ENCODE measurements at regions not wholly inside any gene's neighbourhood (a gene's known extent, or its start where the extent isn't known, plus 50 kb on each side); places are given as distances from the start of the nearest gene placed in this dataset.

- Mint-ChIP-seq H3K4me1 (no peaks in the 10 kb centered on the region), H3K4me3 (no peak overlapping the region), H3K27me3 (ENCODE audit: low read depth) (peaks cover 3% of the 10 kb centered on the region; the same call in 1 of the 2 replicates), H3K9me3 (peaks cover 5% of the 10 kb centered on the region), H3K27ac (no peak overlapping the region), H3K36me3 (no peaks in the 10 kb centered on the region)
- ATAC-seq (no peak), DNase-seq (ENCODE audit: low spot score) (no peak)
- POLR2A ChIA-PET, result no interaction called here
- TF ChIP-seq ELF4 (CRISPR knock-in tag; IDR thresholded peaks at IDR 0.05; ENCODE audit: low read depth), result no peak
- TF ChIP-seq ZNF219 (CRISPR knock-in tag; IDR thresholded peaks at IDR 0.05; ENCODE audit: borderline replicate concordance), result no peak
- TF ChIP-seq ATF1 (CRISPR knock-in tag; IDR thresholded peaks at IDR 0.05), result no peak
- no peak for TF ChIP-seq CBFB (CRISPR knock-in tag; IDR thresholded peaks at IDR 0.05; ENCODE audit: low read depth)
- CTCF ChIA-PET, result interaction anchor here (3.5 kb wide), 1 partner anchor 23 kb away, joined by 15 read pairs; no protein-coding TSS in a partner anchor
Observed at GRCh38 chr2:121151311-121152109, 133.5 kb downstream of the TFCP2L1 start.

- Mint-ChIP-seq H3K4me3 (no peak overlapping the region), H3K36me3 (peaks cover 9% of the 10 kb centered on the region), H3K27me3 (ENCODE audit: low read depth) (peaks cover 11% of the 10 kb centered on the region; the same call in 1 of the 2 replicates), H3K4me1 (no peaks in the 10 kb centered on the region), H3K9me3 (peaks cover 18% of the 10 kb centered on the region), H3K27ac (no peak overlapping the region)
- ATAC-seq (no peak), DNase-seq (ENCODE audit: low spot score) (no peak)
- no peak for TF ChIP-seq ZNF121 (CRISPR knock-in tag; IDR thresholded peaks at IDR 0.05)
- no peak for TF ChIP-seq MXD4 (CRISPR knock-in tag; IDR thresholded peaks at IDR 0.05; ENCODE audit: borderline replicate concordance)
- TF ChIP-seq USF2 (CRISPR knock-in tag; IDR thresholded peaks at IDR 0.05), result no peak
- TF ChIP-seq RORB (CRISPR knock-in tag; IDR thresholded peaks at IDR 0.05), result no peak
- TF ChIP-seq JUN (CRISPR knock-in tag; IDR thresholded peaks at IDR 0.05), result no peak
- TF ChIP-seq TP53 (CRISPR knock-in tag; IDR thresholded peaks at IDR 0.05), result no peak
- no peak for TF ChIP-seq ATF1 (CRISPR knock-in tag; IDR thresholded peaks at IDR 0.05)
- TF ChIP-seq ETV6 (CRISPR knock-in tag; IDR thresholded peaks at IDR 0.05), result no peak
- TF ChIP-seq, protein P1, sequence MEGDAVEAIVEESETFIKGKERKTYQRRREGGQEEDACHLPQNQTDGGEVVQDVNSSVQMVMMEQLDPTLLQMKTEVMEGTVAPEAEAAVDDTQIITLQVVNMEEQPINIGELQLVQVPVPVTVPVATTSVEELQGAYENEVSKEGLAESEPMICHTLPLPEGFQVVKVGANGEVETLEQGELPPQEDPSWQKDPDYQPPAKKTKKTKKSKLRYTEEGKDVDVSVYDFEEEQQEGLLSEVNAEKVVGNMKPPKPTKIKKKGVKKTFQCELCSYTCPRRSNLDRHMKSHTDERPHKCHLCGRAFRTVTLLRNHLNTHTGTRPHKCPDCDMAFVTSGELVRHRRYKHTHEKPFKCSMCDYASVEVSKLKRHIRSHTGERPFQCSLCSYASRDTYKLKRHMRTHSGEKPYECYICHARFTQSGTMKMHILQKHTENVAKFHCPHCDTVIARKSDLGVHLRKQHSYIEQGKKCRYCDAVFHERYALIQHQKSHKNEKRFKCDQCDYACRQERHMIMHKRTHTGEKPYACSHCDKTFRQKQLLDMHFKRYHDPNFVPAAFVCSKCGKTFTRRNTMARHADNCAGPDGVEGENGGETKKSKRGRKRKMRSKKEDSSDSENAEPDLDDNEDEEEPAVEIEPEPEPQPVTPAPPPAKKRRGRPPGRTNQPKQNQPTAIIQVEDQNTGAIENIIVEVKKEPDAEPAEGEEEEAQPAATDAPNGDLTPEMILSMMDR (IDR thresholded peaks at IDR 0.05), result no peak
- no peak for TF ChIP-seq ATF3 (CRISPR knock-in tag; conservative IDR thresholded peaks at IDR 0.05)
- no peak for TF ChIP-seq CREM (CRISPR knock-in tag; IDR thresholded peaks at IDR 0.05)
- TF ChIP-seq RELA (CRISPR knock-in tag; IDR thresholded peaks at IDR 0.05; ENCODE audit: borderline replicate concordance), result no peak
- TF ChIP-seq ZNF416 (CRISPR knock-in tag; IDR thresholded peaks at IDR 0.05), result no peak
- no peak for TF ChIP-seq IRF1 (CRISPR knock-in tag; IDR thresholded peaks at IDR 0.05)
- no peak for TF ChIP-seq TEAD4 (CRISPR knock-in tag; IDR thresholded peaks at IDR 0.05)
- no peak for TF ChIP-seq IRF2 (CRISPR knock-in tag; IDR thresholded peaks at IDR 0.05; ENCODE audit: borderline replicate concordance, low read depth)
- TF ChIP-seq, protein P2, sequence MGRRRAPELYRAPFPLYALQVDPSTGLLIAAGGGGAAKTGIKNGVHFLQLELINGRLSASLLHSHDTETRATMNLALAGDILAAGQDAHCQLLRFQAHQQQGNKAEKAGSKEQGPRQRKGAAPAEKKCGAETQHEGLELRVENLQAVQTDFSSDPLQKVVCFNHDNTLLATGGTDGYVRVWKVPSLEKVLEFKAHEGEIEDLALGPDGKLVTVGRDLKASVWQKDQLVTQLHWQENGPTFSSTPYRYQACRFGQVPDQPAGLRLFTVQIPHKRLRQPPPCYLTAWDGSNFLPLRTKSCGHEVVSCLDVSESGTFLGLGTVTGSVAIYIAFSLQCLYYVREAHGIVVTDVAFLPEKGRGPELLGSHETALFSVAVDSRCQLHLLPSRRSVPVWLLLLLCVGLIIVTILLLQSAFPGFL (CRISPR knock-in tag; IDR thresholded peaks at IDR 0.05; ENCODE audit: borderline replicate concordance), result no peak
- POLR2A ChIA-PET, result no interaction called here
- CTCF ChIA-PET, result interaction anchor here (1.1 kb wide), 1 partner anchor 24 kb away, joined by 4 read pairs; no protein-coding TSS in a partner anchor
Observed at GRCh38 chr2:121152861-121153260, 132.1 kb downstream of the TFCP2L1 start.
